Stimulated activated naive B cell treated with anti-CD40 and anti-IgM and Interleukin-4, amounts not matched to agents 10 μg/mL and 1 μg/mL and 100 μg/mL, for 72 hours (primary cell): ENCODE measurements at regions not wholly inside any gene's neighbourhood (a gene's known extent, or its start where the extent isn't known, plus 50 kb on each side); places are given as distances from the start of the nearest gene placed in this dataset.
"Not testable (repeated sequence)": the region's sequence is repeated elsewhere in the genome, so short reads cannot be mapped to it uniquely, and the experiment has no call there.

Experiments
- ATAC-seq, 2 donors: fragments of 150-1000 bp; cut with Tn5 transposase; replicated peaks; 2 replicates each; pipeline ENCODE4 v1.10.0; 2021; ENCODE audit warnings: moderate library complexity in 1 of 2
- DNase-seq: peaks from one replicate; pipeline ENCODE4 v3.0.0; 2021
- H3K27ac Mint-ChIP-seq: one replicate; pipeline ENCODE4 v1.8.0; 2022; ENCODE audit warnings: mild to moderate bottlenecking, mixed read lengths
- H3K27me3 Mint-ChIP-seq, 2 donors: one replicate each; pipeline ENCODE4 v1.8.0; 2022; ENCODE audit warnings: mixed read lengths in 2 of 2
- H3K36me3 Mint-ChIP-seq, 2 donors: one replicate each; pipeline ENCODE4 v1.8.0; 2022; ENCODE audit warnings: mixed read lengths in 2 of 2, mild to moderate bottlenecking in 1 of 2
- H3K4me1 Mint-ChIP-seq, 2 donors: one replicate each; pipeline ENCODE4 v1.8.0; 2022; ENCODE audit warnings: mixed read lengths in 2 of 2, mild to moderate bottlenecking in 1 of 2
- H3K4me3 Mint-ChIP-seq, 2 donors: one replicate each; pipeline ENCODE4 v1.8.0; 2022; ENCODE audit warnings: mild to moderate bottlenecking in 2 of 2, mixed read lengths in 2 of 2, moderate library complexity in 1 of 2
- H3K9me3 Mint-ChIP-seq, 2 donors: one replicate each; pipeline ENCODE4 v1.8.0; 2022; ENCODE audit warnings: mixed read lengths in 2 of 2, mild to moderate bottlenecking in 1 of 2

DNA sequence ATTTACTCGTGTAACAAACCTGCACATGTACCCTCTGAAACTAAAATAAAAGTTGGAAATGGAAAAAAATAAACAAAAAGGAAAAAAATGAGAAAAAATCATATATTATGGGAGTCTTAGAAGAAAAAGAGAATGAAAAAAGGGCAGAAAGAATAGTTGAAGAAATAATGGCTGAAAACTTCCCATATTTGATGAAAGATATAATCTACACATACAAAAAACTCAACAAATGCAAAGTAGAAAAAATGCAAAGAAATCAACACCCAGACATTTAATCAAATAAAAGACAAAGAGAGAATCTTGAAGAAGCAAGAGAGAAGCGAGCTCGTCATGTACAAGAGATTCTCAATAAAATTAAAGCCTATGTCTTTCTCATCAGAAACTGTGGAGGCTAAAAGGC is 73.8 kb downstream of the SLC25A46 start:
- Mint-ChIP-seq H3K4me1 (no peaks in the 10 kb centered on the region), H3K27ac (no peak overlapping the region), H3K27me3 (no peaks in the 10 kb centered on the region), H3K4me3 (no peak overlapping the region), H3K9me3 (peaks cover 0 to 5% of the 10 kb centered on the region in 2 donors), H3K36me3 (no peaks in the 10 kb centered on the region)
- ATAC-seq, result no peak
- DNase-seq, result no peak

DNA sequence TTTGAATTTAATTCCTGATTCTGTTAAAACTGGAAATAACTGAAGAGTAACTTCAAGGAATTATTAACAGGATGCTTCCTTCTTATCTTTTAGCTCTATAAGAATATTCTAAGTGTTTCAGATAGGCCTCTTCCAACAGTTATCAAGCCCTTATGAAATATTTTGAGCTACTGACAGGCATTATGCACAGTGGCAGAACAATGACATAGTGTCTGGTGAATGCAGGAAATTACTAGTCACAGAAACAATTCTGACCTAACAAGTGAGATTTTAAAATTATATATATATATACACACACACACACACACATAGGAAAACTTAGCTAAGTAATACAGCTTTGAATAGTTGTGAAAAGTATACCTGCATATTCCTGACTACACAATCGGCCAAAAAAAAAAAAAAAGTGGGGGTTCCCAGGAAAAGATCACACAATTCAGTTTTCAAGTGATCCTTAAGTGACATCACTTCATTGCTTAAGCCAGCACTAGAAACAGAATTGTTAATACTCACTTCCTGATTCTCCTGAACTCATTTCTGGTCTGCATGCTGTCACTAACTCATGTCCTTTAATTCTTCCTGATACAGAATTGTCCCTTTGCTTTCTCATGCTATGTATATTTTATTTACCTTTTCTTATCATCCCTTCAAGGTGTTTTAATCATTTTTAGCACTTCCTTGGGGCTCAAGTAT is 77.3 kb downstream of the SLC25A46 start:
- no peaks in the 10 kb centered on the region for H3K4me1 Mint-ChIP-seq
- no peaks in the 10 kb centered on the region for H3K36me3 Mint-ChIP-seq
- H3K27ac Mint-ChIP-seq, result no peak overlapping the region
- no peaks in the 10 kb centered on the region for H3K27me3 Mint-ChIP-seq
- H3K9me3 Mint-ChIP-seq, result peaks cover 0 to 5% of the 10 kb centered on the region in 2 donors
- ATAC-seq (no peak), DNase-seq (no peak)
- H3K4me3 Mint-ChIP-seq, result no peak overlapping the region

DNA sequence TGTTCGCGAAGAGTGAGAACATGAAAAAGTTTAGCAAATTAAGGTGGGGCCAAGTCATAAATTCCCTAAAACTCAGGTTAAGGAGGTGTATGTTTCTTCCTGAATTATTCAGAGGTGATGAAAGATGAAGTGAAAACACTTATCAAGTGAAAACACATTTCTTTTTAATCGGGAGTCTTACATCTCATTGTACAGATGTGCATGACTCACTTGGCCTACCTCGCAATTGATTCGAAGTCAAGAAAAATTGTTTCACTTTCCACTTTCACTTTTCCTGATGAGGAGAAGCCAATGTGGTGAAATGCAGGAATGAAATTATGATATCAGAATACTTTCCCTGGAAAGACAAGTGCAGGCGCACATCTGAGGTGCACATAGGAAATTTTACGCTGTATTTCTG is 78.7 kb downstream of the SLC25A46 start:
- ATAC-seq (no peak), DNase-seq (no peak)
- Mint-ChIP-seq H3K9me3 (peaks cover 0 to 2% of the 10 kb centered on the region in 2 donors), H3K27me3 (no peaks in the 10 kb centered on the region), H3K4me1 (no peaks in the 10 kb centered on the region), H3K36me3 (no peaks in the 10 kb centered on the region), H3K27ac (no peak overlapping the region), H3K4me3 (no peak overlapping the region)

DNA sequence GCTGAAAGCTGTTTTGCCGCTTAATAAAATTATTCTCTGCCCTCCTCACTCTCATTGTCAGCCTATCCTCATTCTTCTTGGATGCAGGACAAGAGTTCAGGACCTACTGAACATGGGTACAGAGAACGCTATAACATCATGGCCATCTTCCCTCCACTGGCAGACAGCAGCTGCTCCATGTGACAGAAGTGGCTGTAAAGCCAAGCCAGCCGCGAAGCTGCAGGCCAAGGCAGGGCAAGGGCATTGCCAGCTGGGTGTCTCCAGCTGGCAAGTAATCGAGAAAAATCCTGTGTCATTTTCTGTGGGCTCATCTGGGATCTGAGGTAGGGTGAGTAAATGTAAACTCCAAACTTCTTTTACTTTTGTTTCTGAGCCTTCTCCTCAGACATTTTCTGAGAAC is 84.8 kb downstream of the SLC25A46 start:
- Mint-ChIP-seq H3K27ac (no peak overlapping the region), H3K36me3 (peaks cover 0 to 2% of the 10 kb centered on the region in 2 donors), H3K9me3 (peaks cover 10 to 15% of the 10 kb centered on the region in 2 donors), H3K27me3 (no peaks in the 10 kb centered on the region), H3K4me3 (no peak overlapping the region), H3K4me1 (no peaks in the 10 kb centered on the region)
- ATAC-seq (no peak), DNase-seq (no peak)

DNA sequence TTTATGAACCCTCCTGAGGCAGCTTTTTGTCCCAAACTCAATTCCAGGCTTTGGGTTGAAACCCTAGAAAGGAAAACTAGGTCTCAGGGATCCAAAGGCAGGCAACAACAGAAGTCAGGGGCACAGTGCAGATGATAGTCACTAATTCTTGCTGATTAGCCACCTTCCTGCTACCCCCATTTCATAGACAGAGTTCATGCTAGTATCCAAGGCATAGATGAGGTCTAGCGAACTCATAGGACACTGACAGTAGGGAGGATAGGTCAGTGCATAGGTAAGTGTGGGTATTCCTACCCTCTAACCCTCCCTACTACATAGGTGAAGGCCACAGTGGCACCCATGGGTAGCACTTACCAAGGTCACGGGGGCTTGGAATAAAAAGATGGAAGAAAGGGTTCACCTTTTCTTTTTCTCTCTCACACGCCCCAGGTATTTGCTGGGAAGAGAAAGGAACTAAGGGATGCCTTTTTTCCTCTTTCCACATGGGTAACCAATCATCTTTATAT is 86.2 kb downstream of the SLC25A46 start:
- Mint-ChIP-seq H3K4me1 (no peaks in the 10 kb centered on the region), H3K4me3 (no peak overlapping the region), H3K27me3 (no peaks in the 10 kb centered on the region), H3K9me3 (peaks cover 14 to 16% of the 10 kb centered on the region in 2 donors), H3K27ac (no peak overlapping the region), H3K36me3 (peaks cover 0 to 2% of the 10 kb centered on the region in 2 donors)
- ATAC-seq (no peak), DNase-seq (no peak)

DNA sequence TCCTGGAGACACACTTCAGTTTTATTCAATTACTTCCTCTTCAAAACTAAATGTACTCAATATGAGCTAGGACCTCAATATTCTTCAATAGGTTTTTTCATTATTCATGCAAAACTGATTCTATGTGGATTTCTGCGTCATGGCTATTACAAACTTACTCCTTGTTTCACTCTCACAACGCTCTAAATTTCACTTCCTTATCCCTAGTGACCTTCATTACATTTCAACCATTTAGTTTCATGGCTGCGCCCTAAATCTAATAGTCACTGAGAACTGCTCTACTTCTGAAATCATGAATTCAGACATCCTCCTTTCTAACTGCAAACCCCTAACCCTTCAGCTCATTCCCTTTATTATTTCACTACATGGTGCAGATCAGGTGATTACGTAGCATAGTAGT is 93.9 kb downstream of the SLC25A46 start:
- Mint-ChIP-seq H3K27me3 (no peaks in the 10 kb centered on the region), H3K4me1 (no peaks in the 10 kb centered on the region), H3K36me3 (no peaks in the 10 kb centered on the region), H3K9me3 (peaks cover 8 to 12% of the 10 kb centered on the region in 2 donors), H3K4me3 (no peak overlapping the region), H3K27ac (no peak overlapping the region)
- DNase-seq (no peak), ATAC-seq (no peak)

DNA sequence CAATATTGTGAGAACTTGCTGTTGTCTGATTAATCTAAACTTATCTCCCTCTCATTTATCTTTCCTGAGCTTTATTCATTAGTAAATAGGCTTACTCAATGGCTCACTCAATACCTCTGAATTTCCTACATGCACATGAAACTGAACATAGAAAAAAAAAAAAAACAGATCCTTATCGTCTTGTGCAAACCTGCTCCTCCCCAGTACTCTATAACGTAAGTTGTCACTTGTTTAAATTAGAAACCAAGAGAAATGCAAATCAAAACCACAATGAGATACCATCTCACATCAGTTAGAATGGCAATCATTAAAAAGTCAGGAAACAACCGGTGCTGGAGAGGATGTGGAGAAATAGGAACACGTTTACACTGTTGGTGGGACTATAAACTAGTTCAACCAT is 96.1 kb downstream of the SLC25A46 start:
- not testable (repeated sequence) for H3K9me3 Mint-ChIP-seq, ATAC-seq, H3K27ac Mint-ChIP-seq, H3K4me3 Mint-ChIP-seq, H3K27me3 Mint-ChIP-seq, DNase-seq, H3K36me3 Mint-ChIP-seq, H3K4me1 Mint-ChIP-seq

DNA sequence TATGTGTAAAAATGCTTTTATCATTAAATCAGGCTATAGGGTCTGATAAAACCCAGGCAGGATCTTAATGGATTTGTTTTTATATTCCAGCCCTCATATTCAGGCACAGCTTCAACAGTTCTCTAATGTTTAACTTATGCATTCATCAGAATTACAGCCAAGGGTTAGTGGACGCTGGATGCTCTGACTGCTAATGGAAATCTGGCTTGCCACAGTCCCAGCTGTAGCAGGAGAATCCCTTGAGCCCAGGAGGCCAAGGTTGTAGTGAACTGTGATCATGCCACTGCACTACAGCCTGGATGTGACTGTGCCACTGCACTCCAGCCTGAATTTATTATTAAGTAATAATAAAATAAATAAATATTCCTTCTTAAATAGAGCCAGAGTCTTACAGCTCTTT is 98.0 kb downstream of the SLC25A46 start:
- H3K27ac Mint-ChIP-seq, result no peak overlapping the region
- no peak for ATAC-seq
- no peaks in the 10 kb centered on the region for H3K27me3 Mint-ChIP-seq
- no peaks in the 10 kb centered on the region for H3K36me3 Mint-ChIP-seq
- DNase-seq, result no peak
- H3K9me3 Mint-ChIP-seq, result peaks cover 3 to 8% of the 10 kb centered on the region in 2 donors
- H3K4me1 Mint-ChIP-seq, result no peaks in the 10 kb centered on the region
- no peak overlapping the region for H3K4me3 Mint-ChIP-seq

DNA sequence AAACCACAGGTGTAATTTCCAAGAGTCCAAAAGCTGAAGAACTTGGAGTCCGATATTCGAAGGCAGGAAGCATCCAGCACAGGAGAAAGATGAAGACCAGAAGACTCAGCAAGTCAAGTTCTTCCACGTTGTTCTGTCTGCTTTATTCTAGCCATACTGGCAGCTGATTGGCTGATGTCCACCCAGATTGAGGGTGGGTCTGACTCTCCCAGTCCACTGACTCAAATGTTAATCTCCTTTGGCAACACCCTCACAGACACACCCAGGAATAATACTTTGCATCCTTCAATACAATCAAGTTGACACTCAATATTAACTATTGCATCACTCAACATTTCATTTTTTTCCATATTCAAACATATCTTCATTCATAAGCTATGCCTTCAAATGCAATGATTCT is 99.5 kb downstream of the SLC25A46 start:
- not testable (repeated sequence) for H3K9me3 Mint-ChIP-seq, H3K27ac Mint-ChIP-seq, ATAC-seq, H3K4me3 Mint-ChIP-seq, H3K36me3 Mint-ChIP-seq, H3K27me3 Mint-ChIP-seq, DNase-seq, H3K4me1 Mint-ChIP-seq

DNA sequence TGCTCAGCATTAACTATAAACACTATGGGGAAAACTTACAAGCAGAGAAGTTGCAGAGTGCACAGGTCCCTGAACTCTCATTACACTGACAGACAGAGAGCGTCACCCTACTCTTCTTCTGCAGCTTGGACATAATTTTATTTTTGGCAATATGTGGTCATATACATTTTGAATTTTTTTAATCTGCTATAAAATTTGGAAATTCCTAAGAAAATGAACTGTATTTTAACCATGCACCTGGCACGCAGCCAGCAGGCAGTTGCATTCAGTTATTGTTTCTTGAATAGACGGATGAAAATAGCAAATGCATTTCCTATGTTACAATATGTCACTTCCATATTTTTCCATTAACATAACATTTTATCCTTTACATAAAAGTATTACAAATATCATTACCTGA is 100.2 kb downstream of the SLC25A46 start:
- H3K4me1 Mint-ChIP-seq, result no peaks in the 10 kb centered on the region
- no peaks in the 10 kb centered on the region for H3K36me3 Mint-ChIP-seq
- no peaks in the 10 kb centered on the region for H3K27me3 Mint-ChIP-seq
- no peak for ATAC-seq
- H3K27ac Mint-ChIP-seq, result no peak overlapping the region
- no peak overlapping the region for H3K4me3 Mint-ChIP-seq
- peaks cover 3 to 8% of the 10 kb centered on the region in 2 donors for H3K9me3 Mint-ChIP-seq
- DNase-seq, result no peak

DNA sequence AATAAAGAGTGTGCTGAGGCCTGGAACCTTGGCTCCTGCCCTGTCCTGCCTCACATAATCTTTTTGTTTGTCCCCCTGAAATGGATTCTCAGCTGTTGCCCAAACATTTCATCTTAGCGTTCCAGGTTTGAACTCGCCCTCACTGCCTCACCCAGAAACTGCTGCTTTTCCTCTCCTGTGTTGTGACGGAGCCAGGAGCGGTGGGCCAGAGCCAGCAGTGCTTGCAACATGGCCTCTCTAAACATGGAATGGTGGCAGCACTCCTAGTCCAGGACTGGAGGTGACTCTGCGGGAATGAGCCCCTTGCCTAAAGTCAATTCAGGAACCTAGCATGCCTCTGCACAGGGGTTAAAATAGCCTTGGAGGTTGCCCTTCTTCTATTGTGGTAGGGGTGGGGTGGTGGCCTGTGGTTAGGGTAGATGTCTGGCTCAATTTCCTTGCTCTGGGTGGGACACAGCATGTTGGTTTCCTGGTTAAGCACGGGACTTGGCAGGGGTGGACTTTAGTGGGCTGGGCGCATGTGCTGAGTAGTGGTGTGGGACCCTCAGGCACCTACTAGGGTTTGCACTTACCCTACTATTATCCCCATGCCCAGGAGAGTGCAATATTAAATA is 101.6 kb downstream of the SLC25A46 start:
- Mint-ChIP-seq H3K36me3 (no peaks in the 10 kb centered on the region), H3K27ac (no peak overlapping the region), H3K4me1 (no peaks in the 10 kb centered on the region), H3K9me3 (peaks cover 2 to 8% of the 10 kb centered on the region in 2 donors), H3K4me3 (no peak overlapping the region), H3K27me3 (no peaks in the 10 kb centered on the region)
- ATAC-seq (no peak), DNase-seq (no peak)

DNA sequence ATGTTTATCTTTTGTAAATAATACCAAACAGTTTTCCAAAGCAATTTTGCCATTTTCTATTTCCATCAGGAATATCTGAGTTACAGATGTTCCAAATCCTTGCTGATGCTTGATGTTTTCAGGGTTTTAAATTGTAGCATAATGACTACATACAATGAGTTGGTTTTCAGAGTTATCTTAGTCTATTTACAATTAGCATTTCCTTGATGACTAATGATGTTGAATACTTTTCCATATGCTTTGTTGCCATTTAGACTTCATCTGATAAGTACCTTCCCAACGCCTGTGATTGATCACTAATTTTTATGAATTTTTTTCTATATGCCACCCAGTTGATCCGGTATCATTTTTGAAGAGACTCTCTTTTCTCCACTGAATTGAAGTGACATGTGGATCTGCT is 102.3 kb downstream of the SLC25A46 start:
- Mint-ChIP-seq H3K4me1 (no peaks in the 10 kb centered on the region), H3K27me3 (no peaks in the 10 kb centered on the region), H3K36me3 (no peaks in the 10 kb centered on the region), H3K9me3 (peaks cover 0 to under 1% of the 10 kb centered on the region in 2 donors), H3K4me3 (no peak overlapping the region), H3K27ac (no peak overlapping the region)
- ATAC-seq (no peak), DNase-seq (no peak)

DNA sequence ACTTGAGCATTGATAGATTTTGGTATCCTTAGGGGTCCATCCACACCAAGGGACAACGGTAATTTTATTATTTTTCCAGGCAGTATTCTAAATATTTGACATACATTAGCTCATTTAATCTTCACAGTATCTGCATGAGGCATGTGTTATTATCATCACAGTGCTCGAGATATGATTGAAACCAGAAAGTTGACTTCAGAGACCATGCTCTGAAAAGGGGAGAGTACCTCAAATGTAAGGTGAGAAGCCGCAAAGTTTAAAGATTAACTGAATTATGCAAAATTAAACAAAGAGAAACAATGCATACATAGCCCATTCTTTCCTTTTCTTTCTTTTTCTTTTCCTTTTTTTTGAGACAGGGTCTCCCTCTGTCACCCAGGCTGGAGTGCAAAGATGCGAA is 104.1 kb downstream of the SLC25A46 start:
- H3K4me1 Mint-ChIP-seq, result no peaks in the 10 kb centered on the region
- peaks cover 0 to 2% of the 10 kb centered on the region in 2 donors for H3K9me3 Mint-ChIP-seq
- no peak overlapping the region for H3K4me3 Mint-ChIP-seq
- H3K36me3 Mint-ChIP-seq, result no peaks in the 10 kb centered on the region
- ATAC-seq, result no peak
- H3K27me3 Mint-ChIP-seq, result no peaks in the 10 kb centered on the region
- DNase-seq, result no peak
- no peak overlapping the region for H3K27ac Mint-ChIP-seq

DNA sequence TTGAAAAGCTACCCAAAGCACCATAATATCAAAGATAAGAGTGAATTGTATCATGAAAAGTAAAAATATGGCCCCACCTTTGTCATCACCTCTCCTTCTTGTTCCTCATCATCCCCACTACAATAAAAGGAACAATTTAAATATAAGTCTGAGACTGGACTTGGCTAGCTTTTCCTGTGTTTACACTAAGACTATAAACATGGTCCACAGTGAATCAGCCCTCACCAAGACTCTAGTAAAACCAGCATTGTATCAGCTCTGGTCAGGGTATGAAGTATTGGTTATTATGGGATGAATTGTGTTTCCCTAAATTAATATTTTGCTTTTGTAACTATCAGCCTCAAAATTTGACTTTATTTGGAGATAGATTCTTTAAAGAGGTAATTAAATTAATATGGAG is 105.4 kb downstream of the SLC25A46 start:
- DNase-seq, result no peak
- Mint-ChIP-seq H3K27ac (no peak overlapping the region), H3K36me3 (no peaks in the 10 kb centered on the region), H3K9me3 (peaks cover 0 to 4% of the 10 kb centered on the region in 2 donors), H3K27me3 (no peaks in the 10 kb centered on the region), H3K4me1 (no peaks in the 10 kb centered on the region), H3K4me3 (no peak overlapping the region)
- no peak for ATAC-seq

DNA sequence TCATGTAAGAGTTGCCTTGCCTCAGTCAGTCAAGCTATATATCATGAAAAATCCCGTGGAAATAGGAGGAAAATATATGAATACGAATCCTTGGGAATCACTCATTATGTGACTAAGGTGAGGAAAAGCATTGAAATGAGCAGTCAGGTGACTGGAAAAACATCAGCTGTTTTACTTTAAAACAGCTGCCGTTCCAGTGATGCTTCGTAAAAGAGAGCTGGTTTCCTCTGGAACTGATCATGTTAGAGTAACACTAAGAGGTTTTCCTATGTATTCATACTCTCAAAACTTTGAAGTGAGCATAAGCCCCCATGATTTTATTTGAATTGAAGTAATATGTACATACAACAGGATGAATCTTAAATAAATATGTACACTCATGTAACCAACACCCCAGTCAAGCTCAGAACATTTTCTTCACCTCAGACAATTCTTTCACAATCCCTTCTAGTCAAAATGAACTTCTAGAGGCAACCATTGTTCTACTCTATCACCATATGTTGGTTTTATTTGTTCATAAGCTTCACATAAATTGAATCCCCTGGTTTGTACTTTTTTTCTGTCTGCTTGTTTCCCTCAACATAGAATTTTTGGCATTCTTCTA is 107.7 kb downstream of the SLC25A46 start:
- no peaks in the 10 kb centered on the region for H3K36me3 Mint-ChIP-seq
- DNase-seq (no peak), ATAC-seq (no peak)
- H3K4me3 Mint-ChIP-seq, result no peak overlapping the region
- no peak overlapping the region for H3K27ac Mint-ChIP-seq
- no peaks in the 10 kb centered on the region for H3K27me3 Mint-ChIP-seq
- H3K9me3 Mint-ChIP-seq, result peaks cover 7 to 9% of the 10 kb centered on the region in 2 donors
- H3K4me1 Mint-ChIP-seq, result no peaks in the 10 kb centered on the region
